ENCODE measurements at regions not wholly inside any gene's neighbourhood (a gene's known extent, or its start where the extent isn't known, plus 50 kb on each side); places are given as distances from the start of the nearest gene placed in this dataset.

DNA sequence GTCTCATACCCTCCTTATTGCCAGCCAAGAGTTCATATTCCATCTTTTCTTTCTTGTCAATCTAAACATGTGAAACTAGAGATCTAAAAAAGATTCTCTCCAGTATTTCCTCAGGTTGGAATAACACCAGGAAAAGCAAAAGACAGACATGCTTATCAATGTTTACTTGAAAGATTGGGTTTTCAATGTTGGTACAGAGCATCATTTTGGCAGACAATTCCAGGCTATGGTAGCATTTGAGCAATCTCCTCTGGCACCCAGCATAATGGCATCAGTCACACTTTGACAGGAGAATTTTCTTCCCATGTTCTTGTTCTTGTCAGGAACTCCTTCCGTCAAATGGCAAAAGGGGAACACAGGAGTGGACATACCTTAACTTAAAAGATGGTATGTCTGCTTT lies 61.0 kb upstream of the RARB start:
- no peak overlapping the region for H3K4me3 ChIP-seq (ENCODE audit: low read depth in 1 of 5, low read length in 5 of 5)
- peaks cover 0 to 2% (median 0%) of the 10 kb centered on the region in 5 donors for H3K27me3 ChIP-seq (ENCODE audit: control insufficient read depth in 5 of 5, insufficient read depth in 4 of 5, low read length in 5 of 5)
- no peaks in the 10 kb centered on the region for H3K9me3 ChIP-seq (ENCODE audit: control insufficient read depth in 5 of 5, low read length in 5 of 5)
- H3K4me1 ChIP-seq (ENCODE audit: control insufficient read depth in 5 of 5, insufficient read depth in 5 of 5, low read length in 5 of 5), result peaks cover 0 to 8% (median 0%) of the 10 kb centered on the region in 5 donors
- no peaks in the 10 kb centered on the region for H3K36me3 ChIP-seq (ENCODE audit: control insufficient read depth in 5 of 5, insufficient read depth in 5 of 5, low read length in 5 of 5)
- H3K9ac ChIP-seq (ENCODE audit: low read length in 5 of 5), result no peak overlapping the region
- no peak overlapping the region for H3K27ac ChIP-seq (ENCODE audit: low read depth, low read length)

DNA sequence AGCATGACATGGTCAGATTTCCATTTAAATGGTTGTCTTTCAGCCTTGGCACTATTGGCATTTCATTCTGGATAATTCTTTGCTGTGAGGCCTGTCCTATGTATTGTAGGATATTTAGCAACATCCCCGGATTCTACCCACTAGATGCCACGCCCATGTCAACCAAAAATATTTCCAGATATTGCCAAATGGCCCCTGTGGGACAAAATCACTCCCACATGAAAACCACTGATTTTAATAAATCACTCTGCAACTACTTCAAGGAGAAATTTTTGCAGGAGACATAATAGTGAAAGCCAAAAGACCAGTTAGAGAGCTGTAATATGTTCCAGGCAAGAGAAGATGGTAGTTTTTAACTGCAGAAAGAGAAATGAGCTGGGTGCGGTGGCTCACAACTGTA lies 55.9 kb upstream of the RARB start:
- Histone ChIP-seq H3K9me3 (ENCODE audit: control insufficient read depth in 5 of 5, low read length in 5 of 5) (no peaks in the 10 kb centered on the region), H3K36me3 (ENCODE audit: control insufficient read depth in 5 of 5, insufficient read depth in 5 of 5, low read length in 5 of 5) (no peaks in the 10 kb centered on the region), H3K27ac (ENCODE audit: low read depth, low read length) (no peak overlapping the region), H3K4me3 (ENCODE audit: low read depth in 1 of 5, low read length in 5 of 5) (no peak overlapping the region), H3K27me3 (ENCODE audit: control insufficient read depth in 5 of 5, insufficient read depth in 4 of 5, low read length in 5 of 5) (peaks cover 0 to 2% (median 0%) of the 10 kb centered on the region in 5 donors), H3K4me1 (ENCODE audit: control insufficient read depth in 5 of 5, insufficient read depth in 5 of 5, low read length in 5 of 5) (peaks cover 0 to 9% (median 2%) of the 10 kb centered on the region in 5 donors), H3K9ac (ENCODE audit: low read length in 5 of 5) (no peak overlapping the region)

DNA sequence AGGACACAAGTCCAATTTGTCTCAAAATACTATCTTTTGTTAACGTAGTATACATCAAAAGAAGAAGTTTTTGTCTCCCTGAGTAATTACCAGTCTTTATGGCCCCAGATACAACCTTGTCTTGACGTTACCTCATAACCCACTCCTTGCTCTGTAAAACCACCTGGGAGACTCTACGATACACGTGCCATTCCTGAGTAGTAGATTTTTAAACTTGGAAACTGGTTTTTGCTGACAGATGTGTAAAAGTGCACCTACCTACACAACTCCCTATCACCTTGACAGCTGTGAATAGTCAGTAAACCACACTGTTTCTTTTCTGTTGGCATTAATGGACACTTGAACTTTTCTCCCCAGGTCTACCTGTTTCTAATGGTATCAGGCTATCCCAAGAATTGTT lies 51.7 kb upstream of the RARB start:
- no peaks in the 10 kb centered on the region for H3K27me3 ChIP-seq (ENCODE audit: control insufficient read depth in 5 of 5, insufficient read depth in 4 of 5, low read length in 5 of 5)
- no peak overlapping the region for H3K9ac ChIP-seq (ENCODE audit: low read length in 5 of 5)
- no peak overlapping the region for H3K27ac ChIP-seq (ENCODE audit: low read depth, low read length)
- H3K4me1 ChIP-seq (ENCODE audit: control insufficient read depth in 5 of 5, insufficient read depth in 5 of 5, low read length in 5 of 5), result peaks cover 0 to 8% (median 7%) of the 10 kb centered on the region in 5 donors
- H3K4me3 ChIP-seq (ENCODE audit: low read depth in 1 of 5, low read length in 5 of 5), result no peak overlapping the region
- H3K9me3 ChIP-seq (ENCODE audit: control insufficient read depth in 5 of 5, low read length in 5 of 5), result no peaks in the 10 kb centered on the region
- no peaks in the 10 kb centered on the region for H3K36me3 ChIP-seq (ENCODE audit: control insufficient read depth in 5 of 5, insufficient read depth in 5 of 5, low read length in 5 of 5)

DNA sequence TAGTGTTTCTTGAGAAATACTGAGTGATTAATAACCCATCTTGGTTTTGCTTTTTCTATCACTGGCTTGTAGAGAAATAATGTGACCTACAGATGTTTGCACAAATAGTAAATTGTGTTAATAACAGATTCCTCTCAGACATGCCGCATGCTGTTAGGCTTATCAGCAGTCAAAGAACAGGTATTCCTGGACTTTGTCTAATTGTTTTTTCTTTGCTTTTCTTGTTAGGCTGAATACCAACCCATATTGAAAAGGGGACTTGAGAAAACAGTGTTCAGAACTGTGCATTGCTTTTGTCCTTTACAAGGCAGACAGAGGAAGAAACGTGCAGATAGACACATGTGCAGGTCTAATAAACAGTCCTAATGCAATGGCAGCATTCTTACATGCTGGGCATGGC lies 51.0 kb upstream of the RARB start:
- Histone ChIP-seq H3K27me3 (ENCODE audit: control insufficient read depth in 5 of 5, insufficient read depth in 4 of 5, low read length in 5 of 5) (no peaks in the 10 kb centered on the region), H3K27ac (ENCODE audit: low read depth, low read length) (no peak overlapping the region), H3K9me3 (ENCODE audit: control insufficient read depth in 5 of 5, low read length in 5 of 5) (no peaks in the 10 kb centered on the region), H3K4me3 (ENCODE audit: low read depth in 1 of 5, low read length in 5 of 5) (no peak overlapping the region), H3K4me1 (ENCODE audit: control insufficient read depth in 5 of 5, insufficient read depth in 5 of 5, low read length in 5 of 5) (peaks cover 0 to 7% (median 6%) of the 10 kb centered on the region in 5 donors), H3K36me3 (ENCODE audit: control insufficient read depth in 5 of 5, insufficient read depth in 5 of 5, low read length in 5 of 5) (no peaks in the 10 kb centered on the region), H3K9ac (ENCODE audit: low read length in 5 of 5) (no peak overlapping the region)
